Loucy (cell line): ENCODE measurements at regions not wholly inside any gene's neighbourhood (a gene's known extent, or its start where the extent isn't known, plus 50 kb on each side); places are given as distances from the start of the nearest gene placed in this dataset.

Source experiments
- CTCF ChIP-seq: fragments of 200-600 bp; sonication (generic); conservative IDR thresholded peaks from 2 replicates; pipeline ENCODE4 v1.5.1; 2014; ENCODE audit warnings: mild to moderate bottlenecking, antibody characterized with exemption, low read length
- EZH2phosphoT487 ChIP-seq: fragments of 200-600 bp; IDR thresholded peaks from 2 replicates; pipeline ENCODE4 v1.6.1; 2018; ENCODE audit warnings: antibody characterized with exemption, mild to moderate bottlenecking, moderate library complexity, borderline replicate concordance

GRCh38 chr17:37847102-37847501 is 77.1 kb upstream of the TBC1D3K start:
- TF ChIP-seq CTCF, result no peak
- TF ChIP-seq EZH2phosphoT487, result no peak
